ENCODE measurements at regions not wholly inside any gene's neighbourhood (a gene's known extent, or its start where the extent isn't known, plus 50 kb on each side); places are given as distances from the start of the nearest gene placed in this dataset.

DNA sequence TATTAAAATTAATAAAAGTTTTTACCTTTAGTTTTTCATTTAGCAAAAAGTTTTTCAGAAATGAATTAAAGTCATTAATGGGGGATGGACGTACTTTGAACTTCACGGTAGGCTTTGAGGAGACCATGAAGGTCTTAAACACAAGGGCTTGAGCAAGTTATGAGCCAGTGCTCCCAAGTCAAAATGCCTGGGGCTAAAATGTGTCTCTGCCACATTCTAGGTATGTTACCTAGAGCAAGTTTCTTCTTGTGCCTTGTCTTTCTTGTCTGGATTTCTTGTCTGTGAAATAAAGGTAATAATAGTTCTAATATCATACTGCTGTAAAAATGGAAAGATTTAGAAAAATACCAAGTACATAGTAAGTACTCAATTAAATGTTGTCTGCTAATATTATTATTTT is 132.7 kb upstream of the USP15 start:
- no peak for DNase-seq (ENCODE audit: low spot score)

DNA sequence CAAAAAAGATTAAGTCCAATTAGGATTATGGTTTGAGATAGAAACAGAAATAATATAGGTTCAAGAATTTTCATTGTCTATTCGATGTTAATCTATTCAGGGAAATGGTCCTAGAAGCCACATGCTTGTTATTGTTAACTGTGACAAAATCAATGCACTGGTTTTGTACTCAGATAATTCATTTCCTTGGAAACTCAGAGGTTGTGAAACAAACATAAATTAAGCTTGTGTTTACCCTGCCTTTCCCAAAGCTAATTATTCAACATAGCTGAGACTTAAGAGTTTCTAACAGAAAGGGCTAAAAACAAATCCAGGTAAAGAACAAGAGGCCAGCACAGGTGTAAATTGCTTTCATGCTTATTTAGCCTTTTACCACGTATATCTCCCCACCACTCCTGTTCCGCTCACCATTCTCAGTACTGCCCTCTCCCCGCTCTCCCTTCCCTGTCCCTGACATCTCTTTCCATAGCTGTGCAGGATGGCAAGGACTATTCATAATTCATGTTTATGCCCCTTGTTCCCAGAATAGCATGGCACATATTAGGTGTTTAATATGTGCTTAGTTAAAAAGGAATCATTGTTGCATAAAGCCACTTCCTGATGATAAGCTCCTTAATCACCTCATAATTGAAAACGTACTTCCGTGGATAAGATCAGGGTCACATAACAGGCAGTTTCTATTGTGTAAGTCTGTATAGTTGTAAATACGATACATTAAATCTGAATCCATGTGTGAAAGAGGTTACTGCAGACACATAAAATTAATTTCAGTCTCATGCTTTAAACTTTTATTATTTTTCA is 131.8 kb upstream of the USP15 start:
- no peak for DNase-seq (ENCODE audit: low spot score)

DNA sequence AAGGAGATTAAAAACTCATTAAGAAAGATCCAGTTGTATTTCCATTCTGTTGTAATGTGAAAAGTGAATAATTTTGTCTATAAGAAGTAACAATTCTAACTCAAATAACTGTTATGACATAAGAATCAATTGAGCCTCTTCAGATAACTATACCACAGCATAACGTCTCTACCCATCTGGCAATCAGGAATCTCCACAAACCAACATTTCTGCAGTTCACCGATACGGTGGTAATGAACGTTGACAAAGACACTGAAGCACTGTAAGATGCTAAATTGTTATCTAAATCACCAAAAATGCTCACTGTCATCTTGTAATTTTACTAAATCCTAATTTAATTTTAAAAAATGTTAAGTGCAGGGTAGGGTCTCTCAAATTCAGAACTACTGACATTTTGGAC is 130.9 kb upstream of the USP15 start:
- no peak for DNase-seq (ENCODE audit: low spot score)

DNA sequence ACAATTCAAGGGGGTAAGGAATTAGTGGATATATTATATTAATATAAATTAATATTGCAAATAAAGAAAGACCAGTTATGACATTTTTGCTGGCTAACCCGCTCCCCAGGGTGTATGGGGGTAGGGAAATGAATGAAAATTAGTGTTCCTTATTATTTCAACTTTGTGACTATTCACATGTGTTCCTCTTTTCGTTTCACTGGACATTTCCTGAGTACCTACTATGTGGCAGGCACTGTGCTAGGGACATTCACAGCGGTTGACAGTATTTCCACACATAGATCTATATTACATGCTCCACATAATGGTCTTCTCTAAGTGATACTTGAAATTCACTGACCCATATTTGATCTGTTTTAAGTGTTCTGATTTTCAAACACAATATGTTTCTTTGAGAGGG is 129.8 kb upstream of the USP15 start:
- no peak for DNase-seq (ENCODE audit: low spot score)

DNA sequence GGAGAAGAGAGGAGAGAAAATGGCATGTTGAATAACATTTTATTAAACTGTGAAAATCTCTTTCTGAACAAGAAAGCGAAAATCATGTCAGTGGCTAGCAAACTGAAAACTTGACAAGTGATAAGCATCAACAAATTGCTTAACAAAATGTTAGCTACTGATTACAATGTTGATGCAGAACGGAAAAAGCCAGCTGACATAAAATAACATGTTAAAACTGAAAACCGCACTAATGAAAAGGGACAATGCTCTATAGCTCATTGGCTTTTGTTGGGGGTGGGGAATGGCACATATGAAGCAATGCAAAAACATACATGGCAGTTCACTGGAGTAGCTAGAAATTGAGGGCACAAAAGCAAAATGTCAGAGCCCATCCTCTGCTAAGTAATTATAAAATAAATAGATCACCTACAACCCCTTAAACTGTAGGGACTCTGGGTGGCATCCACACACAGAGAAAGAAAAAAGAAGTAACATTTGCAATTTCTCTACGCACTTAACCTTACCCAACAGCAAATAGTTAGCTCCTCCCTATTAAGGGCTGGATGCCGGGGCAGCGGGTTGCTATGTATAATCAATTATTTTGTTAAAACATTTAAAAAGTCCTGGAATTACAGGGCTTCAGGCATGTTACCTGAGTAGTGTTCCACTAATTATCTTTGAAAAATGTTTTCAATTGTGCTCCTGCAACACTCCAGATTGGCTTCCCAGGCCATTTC is 129.2 kb upstream of the USP15 start:
- no peak for DNase-seq (ENCODE audit: low spot score)

DNA sequence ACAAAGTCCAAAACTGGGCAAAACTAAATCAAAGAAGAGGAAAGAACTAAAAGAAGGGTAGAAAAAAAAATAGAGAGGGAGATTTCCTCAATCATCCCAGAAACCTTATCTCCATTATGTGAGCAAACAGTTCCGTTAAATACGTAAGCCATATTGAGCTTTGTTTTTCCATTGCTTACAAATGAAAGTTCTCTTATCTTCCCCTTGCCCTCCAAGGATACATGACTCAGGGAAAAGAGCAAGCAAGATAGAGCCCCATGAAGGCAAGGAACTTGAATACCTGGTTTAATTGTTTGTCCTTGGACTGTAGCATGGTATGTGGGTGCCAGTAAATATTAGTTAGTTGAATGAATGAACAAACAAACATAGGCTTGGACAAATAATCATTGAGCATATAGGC is 126.8 kb upstream of the USP15 start:
- DNase-seq (ENCODE audit: low spot score) = no peak

DNA sequence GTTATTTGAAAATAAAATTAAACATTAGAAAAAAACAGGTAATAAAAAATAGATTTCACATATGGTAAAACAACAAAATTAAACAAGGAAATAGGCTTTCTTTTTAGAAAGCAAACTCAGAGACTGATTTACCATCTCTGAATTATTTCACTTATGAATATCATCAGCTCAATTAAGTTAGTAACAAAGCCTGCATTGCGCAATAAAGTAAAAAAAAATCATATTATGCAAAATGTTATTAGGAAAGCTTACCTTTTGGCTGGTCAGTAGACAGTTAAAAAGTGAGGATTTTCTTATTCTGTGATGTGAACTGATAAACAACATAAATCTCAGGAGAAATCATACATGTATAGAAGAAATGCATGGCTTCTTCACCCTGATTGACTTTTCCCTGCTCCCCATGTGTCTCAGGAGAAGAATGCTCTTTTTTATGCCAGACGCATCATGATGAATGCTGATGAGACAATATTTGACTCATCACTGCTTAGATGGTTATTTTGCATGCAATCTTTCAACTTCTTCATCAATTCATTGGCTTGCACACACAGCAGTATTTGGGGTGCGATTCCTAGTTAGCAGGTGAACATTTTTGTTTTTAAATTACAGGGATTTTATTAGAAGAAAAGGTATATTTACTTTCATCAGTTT is 124.5 kb upstream of the USP15 start:
- DNase-seq (ENCODE audit: low spot score) = no peak

DNA sequence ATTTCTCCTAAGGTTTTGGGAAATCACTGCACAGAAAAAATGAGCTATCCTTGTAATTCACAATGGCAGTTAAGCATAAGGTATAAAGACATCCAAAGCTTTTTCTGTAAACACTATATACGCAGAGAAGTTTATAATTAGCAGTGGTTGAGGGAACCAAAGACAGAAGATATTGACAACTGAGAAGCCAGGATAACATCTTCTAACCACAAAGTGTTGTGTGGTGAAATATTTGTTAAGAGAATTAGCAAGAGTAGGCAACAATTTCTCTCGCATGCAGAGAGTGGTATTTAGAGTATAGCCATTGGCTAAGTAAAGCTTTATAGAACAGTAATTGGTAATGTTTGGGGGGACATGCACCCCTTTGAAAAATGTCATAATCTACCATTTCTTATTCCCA is 123.7 kb upstream of the USP15 start:
- DNase-seq (ENCODE audit: low spot score) = no peak

DNA sequence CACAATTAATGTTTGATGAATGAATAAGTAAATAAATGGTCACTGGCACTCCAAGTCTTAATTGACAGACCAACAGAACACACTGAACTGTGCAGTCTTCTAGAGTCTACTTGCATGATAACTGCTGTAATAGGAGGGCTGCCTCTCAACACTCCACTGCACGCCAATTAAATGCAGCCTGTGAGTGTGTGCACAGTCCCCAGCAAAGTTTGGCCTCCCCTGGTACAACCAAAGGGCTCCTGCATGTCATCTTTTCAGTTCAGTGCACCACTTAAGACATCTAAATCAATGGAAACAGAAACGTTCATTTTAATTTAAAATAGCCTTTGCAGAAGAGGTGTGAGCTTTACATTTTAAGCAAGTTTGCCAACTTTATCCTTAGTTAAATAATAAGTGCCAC is 121.7 kb upstream of the USP15 start:
- DNase-seq (ENCODE audit: low spot score) = no peak

DNA sequence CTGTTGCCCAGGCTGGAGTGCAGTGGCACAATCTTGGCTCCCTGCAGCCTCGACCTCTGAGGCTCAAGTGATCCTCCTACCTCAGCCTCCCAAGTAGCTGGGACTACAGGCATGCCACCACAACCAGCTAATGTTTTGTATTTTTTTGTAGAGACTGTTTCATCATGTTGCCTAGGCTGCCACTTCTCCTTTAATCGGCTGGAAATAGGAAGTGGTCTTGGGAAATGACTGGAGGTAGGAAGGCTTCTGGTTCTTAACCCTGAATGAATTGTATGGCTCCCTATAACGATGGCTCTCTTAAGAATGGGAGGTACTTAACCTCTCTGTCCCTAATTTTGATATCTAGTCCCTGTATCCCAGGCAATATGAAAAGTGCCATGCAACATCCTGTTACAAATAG is 113.9 kb upstream of the USP15 start:
- DNase-seq (ENCODE audit: low spot score) = no peak

DNA sequence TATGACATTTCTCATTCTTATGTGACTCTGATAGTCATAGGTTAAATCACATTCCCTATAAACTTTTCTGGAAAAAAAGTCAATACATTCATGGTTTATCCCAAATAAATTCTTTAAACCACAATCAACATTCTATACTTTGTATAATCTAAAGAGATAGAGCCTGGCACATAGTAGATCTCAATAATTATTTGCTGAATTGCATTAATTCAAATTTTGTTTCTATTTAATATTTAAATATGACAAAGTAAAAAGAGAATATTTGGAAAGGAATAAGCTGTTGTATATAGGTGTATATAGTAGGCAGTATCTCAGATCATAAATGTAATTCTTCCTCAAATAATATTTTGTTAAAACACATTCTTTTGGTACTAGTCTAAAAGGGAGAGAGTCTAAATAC is 102.2 kb upstream of the USP15 start:
- no peak for DNase-seq (ENCODE audit: low spot score)

DNA sequence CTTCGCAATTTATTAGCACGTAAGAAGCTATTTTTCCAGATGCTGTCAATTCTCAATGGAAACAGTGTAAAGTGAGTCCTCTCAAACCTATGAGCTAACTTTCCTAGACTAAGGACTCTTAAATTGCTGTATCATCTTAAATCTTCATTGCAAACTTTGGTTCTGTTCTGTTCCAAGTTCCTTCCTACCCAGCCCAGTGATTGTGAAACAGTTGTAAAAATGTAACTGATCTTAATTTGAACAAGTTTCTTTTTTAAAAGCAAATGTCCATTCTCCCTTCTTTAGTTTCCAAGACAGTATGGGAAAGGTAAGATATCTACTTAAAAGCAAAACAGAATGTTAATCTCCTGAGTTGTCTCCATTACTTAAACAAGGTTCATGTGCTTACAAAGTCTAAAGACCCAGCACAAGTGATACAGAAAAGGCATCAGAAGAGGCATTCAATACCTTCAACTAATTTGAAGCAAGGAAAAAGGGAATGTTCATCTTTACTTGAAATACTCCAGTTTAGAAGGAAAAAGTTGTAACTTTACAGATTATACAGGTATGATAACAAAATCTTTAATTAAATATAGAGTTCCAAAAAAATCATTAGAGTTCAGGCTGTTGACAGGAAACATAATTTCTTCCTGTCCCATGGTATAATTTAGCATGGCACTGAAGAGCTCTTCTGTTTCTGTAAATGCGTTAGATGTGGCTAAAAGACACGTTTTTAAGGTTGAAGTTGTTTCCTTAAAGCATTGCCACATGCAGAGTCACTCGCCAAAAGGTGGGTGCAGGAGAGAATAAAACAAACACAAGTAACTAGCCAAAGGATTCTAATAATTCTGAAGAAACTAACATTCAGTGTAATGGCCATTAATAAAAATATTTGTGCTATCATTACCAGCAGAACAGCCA is 101.5 kb upstream of the USP15 start:
- no peak for DNase-seq (ENCODE audit: low spot score)

DNA sequence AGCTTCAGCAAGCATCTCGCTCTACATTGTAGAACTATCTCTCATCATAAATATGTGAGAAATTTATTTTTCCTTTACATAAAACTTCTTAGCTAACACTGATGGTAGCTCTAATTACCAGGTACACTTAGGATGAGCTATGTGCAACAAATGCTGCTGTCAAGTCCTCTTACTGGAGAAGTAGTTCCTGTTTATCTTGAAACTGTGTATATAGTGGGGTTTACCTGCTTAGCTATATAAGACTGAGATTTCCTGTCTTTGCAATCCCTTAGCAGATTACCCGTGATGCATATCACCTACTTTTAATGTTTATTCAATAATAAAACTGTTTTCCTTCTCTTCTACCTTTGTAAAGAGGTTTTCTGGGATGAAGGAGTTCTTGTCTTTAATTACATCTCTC is 98.0 kb upstream of the USP15 start:
- DNase-seq (ENCODE audit: low spot score) = no peak

DNA sequence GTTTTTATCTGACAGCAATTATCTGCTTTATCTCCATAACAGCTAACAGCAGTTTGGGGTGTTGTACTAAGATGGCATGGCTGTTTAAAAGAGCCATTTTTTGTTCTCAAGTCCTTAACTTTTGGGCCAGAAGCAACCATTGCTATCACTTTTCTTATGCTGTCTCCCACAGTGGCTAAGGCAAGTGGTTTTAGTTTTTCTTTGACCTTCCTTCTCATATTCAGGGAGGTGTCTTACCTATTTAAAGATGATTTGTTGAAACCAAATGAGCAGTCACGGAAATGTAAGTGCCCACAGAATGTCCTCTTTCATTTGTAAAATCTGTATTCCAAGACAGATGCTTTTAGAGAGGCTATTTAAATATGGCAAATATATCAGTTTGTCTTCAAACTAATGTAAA is 96.8 kb upstream of the USP15 start:
- DNase-seq (ENCODE audit: low spot score) = no peak

DNA sequence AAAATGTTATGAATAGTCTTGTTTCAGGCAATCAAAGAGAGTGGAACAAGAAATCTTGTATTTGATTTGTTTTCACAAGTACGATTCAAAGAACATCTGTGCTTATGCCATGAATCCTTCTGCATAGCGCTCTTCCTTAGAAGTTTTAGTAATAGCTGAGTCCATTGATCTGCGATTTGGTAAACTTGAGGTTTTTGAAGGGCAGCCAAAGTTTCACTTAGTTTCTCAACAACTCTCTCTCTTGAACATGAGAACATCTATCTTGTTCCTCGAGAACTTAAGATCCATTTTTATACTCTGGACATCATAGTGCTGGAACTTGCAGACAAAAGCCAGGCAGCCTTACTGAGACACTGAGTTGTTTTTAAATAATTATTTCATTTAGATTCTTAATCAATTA is 96.2 kb upstream of the USP15 start:
- DNase-seq (ENCODE audit: low spot score) = no peak

DNA sequence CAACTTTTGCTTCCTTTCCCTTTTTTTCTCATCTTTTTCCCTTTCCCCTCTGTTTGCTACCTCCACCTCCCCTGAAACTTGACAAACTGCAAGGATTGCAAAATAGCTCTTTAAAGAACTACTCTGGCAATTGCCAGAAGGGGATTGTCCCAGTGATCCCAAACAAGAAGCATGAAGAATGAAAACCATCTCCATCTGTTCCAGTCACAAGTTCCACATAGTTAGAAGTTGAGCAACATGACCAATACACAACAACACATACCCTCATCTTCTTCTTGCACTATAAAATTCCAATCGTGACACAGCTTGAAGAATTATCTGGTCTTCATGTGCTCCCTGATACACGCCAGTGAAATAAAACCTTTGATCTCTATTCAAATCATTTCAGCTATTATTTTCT is 93.7 kb upstream of the USP15 start:
- no peak for DNase-seq (ENCODE audit: low spot score)

DNA sequence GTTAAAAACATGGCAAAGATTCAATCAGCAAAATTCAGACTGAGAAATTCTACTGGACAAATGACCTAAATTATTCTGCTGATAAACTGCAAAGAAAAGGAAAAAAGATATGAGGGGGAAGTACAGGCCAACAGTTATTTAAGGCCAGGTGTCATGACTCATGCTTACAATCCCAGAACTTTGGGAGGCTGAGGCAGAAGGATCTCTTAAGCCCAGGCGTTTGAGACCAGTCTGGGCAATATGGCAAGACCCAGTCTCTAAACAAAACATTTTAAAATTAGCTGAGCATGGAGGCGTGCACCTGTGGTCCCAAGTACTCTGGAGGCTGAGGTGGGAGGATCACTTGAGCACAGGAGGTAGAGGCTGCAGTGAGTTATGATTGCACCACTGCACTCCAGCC is 91.8 kb upstream of the USP15 start:
- no peak for DNase-seq (ENCODE audit: low spot score)

DNA sequence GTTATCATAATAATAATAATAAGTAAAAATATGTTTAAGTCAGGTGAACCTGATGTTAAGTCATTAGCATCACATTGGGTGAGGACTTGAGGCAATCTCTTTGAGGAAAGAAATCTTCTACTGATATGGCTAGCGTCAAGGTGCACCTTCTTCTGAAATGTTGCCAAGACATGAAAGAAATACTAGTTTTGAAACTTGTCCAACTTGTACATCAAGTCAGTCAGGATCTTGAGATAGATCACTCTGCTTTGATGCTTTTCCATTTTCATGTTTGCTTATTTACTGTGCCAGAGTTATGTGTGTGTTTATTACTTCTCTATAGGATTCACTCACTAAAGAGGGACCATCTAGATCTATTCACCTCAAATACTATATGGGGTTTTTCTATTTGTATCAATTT is 90.0 kb upstream of the USP15 start:
- no peak for DNase-seq (ENCODE audit: low spot score)

DNA sequence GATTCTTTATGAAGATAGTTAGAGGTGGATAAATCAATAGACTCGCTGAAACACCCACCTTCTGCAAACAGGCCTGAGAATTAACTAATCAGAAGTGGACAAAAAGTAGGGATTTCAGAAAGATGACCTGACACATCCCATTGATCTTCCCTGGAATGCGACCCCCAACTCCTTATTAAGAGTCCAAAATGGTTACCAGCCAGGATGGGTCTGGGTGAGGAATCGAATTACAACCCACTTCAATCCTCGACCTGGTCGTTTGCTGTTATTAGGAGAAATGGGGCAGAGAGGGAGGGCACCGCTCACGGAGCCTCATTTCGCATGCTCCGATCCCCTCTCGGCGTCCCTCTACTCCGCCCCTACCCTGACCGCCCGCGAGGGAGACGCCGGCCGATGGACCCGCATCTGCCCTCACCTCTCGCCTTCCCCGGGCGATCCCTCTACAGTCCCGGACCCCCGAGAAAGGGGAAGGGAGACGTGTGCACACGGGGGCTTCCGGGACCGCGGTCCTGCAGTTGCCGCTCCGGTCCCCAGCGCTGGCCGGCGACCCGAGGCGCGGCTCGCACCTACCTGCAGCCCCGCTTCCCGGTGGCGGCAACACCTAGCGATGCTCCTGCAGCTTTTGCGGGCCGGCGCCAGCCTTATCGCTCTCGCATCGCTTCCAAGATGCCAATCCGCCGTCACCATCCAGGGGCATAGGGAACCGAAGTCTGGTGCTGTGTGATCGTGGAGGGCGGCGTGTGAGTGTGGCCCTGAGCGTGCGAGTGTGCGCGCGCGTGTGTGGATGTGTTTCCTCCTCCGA is 69.3 kb upstream of the USP15 start:
- no peak for DNase-seq (ENCODE audit: low spot score)

DNA sequence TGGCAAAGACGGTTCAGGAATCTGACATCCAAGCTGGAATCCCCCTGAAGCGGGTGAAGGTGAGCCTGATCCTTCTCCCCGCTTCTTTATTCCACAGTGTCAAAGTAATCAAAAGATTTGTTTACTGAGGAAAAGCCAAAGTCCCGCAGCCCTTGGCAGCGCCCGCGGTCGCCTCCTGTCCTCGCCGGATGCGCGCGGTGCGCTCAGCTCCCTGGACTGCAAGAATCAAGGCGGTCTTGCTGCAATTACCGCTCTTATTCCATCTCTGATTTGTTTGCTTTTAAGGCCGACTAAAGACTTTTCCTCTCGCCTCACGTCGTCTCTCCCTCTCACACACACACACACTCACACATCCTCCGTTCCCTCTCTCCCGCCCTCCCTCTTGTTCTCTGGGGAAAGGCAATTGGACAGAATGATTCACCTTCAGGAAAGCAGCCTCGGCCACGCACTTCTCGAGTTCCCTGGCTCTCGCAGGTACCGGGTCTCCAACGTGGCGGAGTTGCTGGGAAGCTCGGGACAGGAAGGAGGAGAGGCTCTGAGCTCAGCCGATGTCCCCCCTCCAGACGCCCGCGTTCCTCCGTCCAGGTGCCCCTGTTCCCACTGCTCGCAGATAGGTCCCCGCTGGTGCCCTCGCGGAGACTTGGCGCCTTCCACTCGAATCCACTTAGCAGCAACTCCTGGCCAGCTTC is 68.6 kb upstream of the USP15 start:
- DNase-seq (ENCODE audit: low spot score) = no peak

All from globus pallidus (tissue), 1 donor.